Testis (tissue), 2 donors: ENCODE measurements at regions not wholly inside any gene's neighbourhood (a gene's known extent, or its start where the extent isn't known, plus 50 kb on each side); places are given as distances from the start of the nearest gene placed in this dataset.
A peak's percentile ranks its signal among the peaks of the same experiment; 100 is the strongest.

Experiments
- DNase-seq: peaks from one replicate; pipeline ENCODE4 v3.0.0-alpha.2; 2019
- H3K27ac ChIP-seq, 2 donors: fragments of 200-600 bp; sonication (generic); one replicate each; pipeline ENCODE4 v1.5.1; 2019
- H3K27me3 ChIP-seq: fragments of 200-600 bp; sonication (generic); one replicate; pipeline ENCODE4 v1.5.1; 2019
- H3K36me3 ChIP-seq: fragments of 200-600 bp; sonication (generic); one replicate; pipeline ENCODE4 v1.5.1; 2017; ENCODE audit warnings: low read depth; ENCODE audit errors: missing control alignments
- H3K4me1 ChIP-seq: fragments of 200-600 bp; sonication (generic); one replicate; pipeline ENCODE4 v1.5.1; 2019
- H3K4me3 ChIP-seq, 2 donors: fragments of 200-600 bp; sonication (generic); one replicate each; pipeline ENCODE4 v1.5.1; 2017 to 2019
- H3K9me3 ChIP-seq: fragments of 200-600 bp; sonication (generic); one replicate; pipeline ENCODE4 v1.5.1; 2017
- CTCF ChIP-seq, 3 experiments: fragments of 450-650 bp in 2 of 3; fragments of 200-600 bp in 1 of 3; sonication (generic) in 1 of 3; IDR thresholded peaks; one replicate each; pipeline ENCODE4 v1.5.1; 2016 to 2019; ENCODE audit warnings: antibody characterized with exemption in 3 of 3, mild to moderate bottlenecking in 2 of 3, moderate library complexity in 1 of 3
- POLR2A ChIP-seq: fragments of 450-650 bp; IDR thresholded peaks from one replicate; pipeline ENCODE4 v1.6.1; 2017; ENCODE audit warnings: antibody characterized with exemption, mild to moderate bottlenecking, moderate library complexity
- WGBS, 2 donors: methylation state at CpG; one replicate each; pipeline ENCODE4 v1.1.5; 2018; 5-methylcytosine and 5-hydroxymethylcytosine counted together
- intact Hi-C: fragments of 100-400 bp; cut with DNase I; formaldehyde crosslinking; loops from one replicate; pipeline ENCODE4 v1.15.1; 2023; ENCODE audit warnings: low total_unique reads

- Histone ChIP-seq H3K36me3 (no peaks in the 10 kb centered on the region), H3K4me3 (no peak overlapping the region), H3K9me3 (no peaks in the 10 kb centered on the region), H3K4me1 (no peaks in the 10 kb centered on the region), H3K27ac (no peak overlapping the region), H3K27me3 (no peaks in the 10 kb centered on the region)
- 70 to 85% methylated on average over 2 of the region's 2 CpGs for WGBS, 2 donors
- no peak for TF ChIP-seq POLR2A
- TF ChIP-seq CTCF (IDR thresholded peaks at IDR 0.05): no peak
- intact Hi-C loops: no loop called here
- DNase-seq: no peak
These were observed 505.0 kb downstream of the ELAVL2 start for GRCh38 chr9:23321049-23321448.

- WGBS, 2 donors: 64 to 79% methylated on average over 4 of the region's 4 CpGs
- Histone ChIP-seq H3K36me3 (no peaks in the 10 kb centered on the region), H3K27ac (no peak overlapping the region), H3K9me3 (no peaks in the 10 kb centered on the region), H3K27me3 (no peaks in the 10 kb centered on the region), H3K4me1 (no peaks in the 10 kb centered on the region), H3K4me3 (no peak overlapping the region)
- no peak for DNase-seq
- no peak for TF ChIP-seq POLR2A
- TF ChIP-seq CTCF (IDR thresholded peaks at IDR 0.05): peak in 1 of 3 experiments; percentile 49
- intact Hi-C loops: no loop called here
These were observed 503.6 kb downstream of the ELAVL2 start for GRCh38 chr9:23322392-23322791.

- no peaks in the 10 kb centered on the region for H3K27me3 ChIP-seq
- intact Hi-C loops: no loop called here
- no peak for TF ChIP-seq CTCF (IDR thresholded peaks at IDR 0.05)
- no peak for TF ChIP-seq POLR2A
- no peaks in the 10 kb centered on the region for H3K36me3 ChIP-seq
- no peaks in the 10 kb centered on the region for H3K4me1 ChIP-seq
- no peak overlapping the region for H3K4me3 ChIP-seq
- no peak for DNase-seq
- H3K27ac ChIP-seq: no peak overlapping the region
- 79 to 85% methylated on average over 4 of the region's 4 CpGs for whole genome bisulfite sequencing, 2 donors
- H3K9me3 ChIP-seq: no peaks in the 10 kb centered on the region
These were observed 501.5 kb downstream of the ELAVL2 start for GRCh38 chr9:23324511-23324910.

- H3K36me3 ChIP-seq: no peaks in the 10 kb centered on the region
- H3K4me1 ChIP-seq: no peaks in the 10 kb centered on the region
- H3K9me3 ChIP-seq: no peaks in the 10 kb centered on the region
- H3K27ac ChIP-seq: no peak overlapping the region
- 95 to 96% methylated on average over 3 of the region's 3 CpGs for WGBS, 2 donors
- H3K4me3 ChIP-seq: no peak overlapping the region
- H3K27me3 ChIP-seq: no peaks in the 10 kb centered on the region
- no peak for DNase-seq
- intact Hi-C loops: no loop called here
- no peak for TF ChIP-seq POLR2A
- TF ChIP-seq CTCF (IDR thresholded peaks at IDR 0.05): no peak
These were observed 499.4 kb downstream of the ELAVL2 start for GRCh38 chr9:23326597-23326996.

- Histone ChIP-seq H3K4me1 (no peaks in the 10 kb centered on the region), H3K9me3 (no peaks in the 10 kb centered on the region), H3K27ac (no peak overlapping the region), H3K4me3 (no peak overlapping the region), H3K36me3 (no peaks in the 10 kb centered on the region), H3K27me3 (no peaks in the 10 kb centered on the region)
- intact Hi-C loops: no loop called here
- no peak for TF ChIP-seq CTCF (IDR thresholded peaks at IDR 0.05)
- TF ChIP-seq POLR2A: no peak
- no peak for DNase-seq
- 75 to 81% methylated on average over 3 of the region's 3 CpGs for WGBS, 2 donors
These were observed 484.7 kb downstream of the ELAVL2 start for GRCh38 chr9:23341346-23341745.
